KG1 (cell line): ENCODE measurements at regions not wholly inside any gene's neighbourhood (a gene's known extent, or its start where the extent isn't known, plus 50 kb on each side); places are given as distances from the start of the nearest gene placed in this dataset.

Experiments
- DNase-seq: peaks from one replicate; lab custom pipeline; 2025; lab: John Stamatoyannopoulos, UW

- DNase-seq: no peak
Measured at GRCh38 chr20:40808936-40809335, 119.9 kb upstream of the MAFB start.

- no peak for DNase-seq
Measured at GRCh38 chr20:40809361-40809760, 120.3 kb upstream of the MAFB start.

- DNase-seq: no peak
Measured at GRCh38 chr20:40810332-40811000, 121.4 kb upstream of the MAFB start.

- DNase-seq: no peak
Measured at GRCh38 chr20:40811004-40811403, 122.0 kb upstream of the MAFB start.

- DNase-seq: no peak
Measured at GRCh38 chr20:40811660-40812414, 122.8 kb upstream of the MAFB start.

GRCh38 chr20:40812415-40812925 is 123.4 kb upstream of the MAFB start:
- no peak for DNase-seq

- DNase-seq: no peak
Measured at GRCh38 chr20:40813029-40813431, 124.0 kb upstream of the MAFB start.

GRCh38 chr20:40813708-40814630 is 124.9 kb upstream of the MAFB start:
- DNase-seq: no peak

GRCh38 chr20:40814631-40814960 is 125.6 kb upstream of the MAFB start:
- no peak for DNase-seq

GRCh38 chr20:40815156-40816038 is 126.4 kb upstream of the MAFB start:
- DNase-seq: no peak

- no peak for DNase-seq
Measured at GRCh38 chr20:40816039-40816352, 127.0 kb upstream of the MAFB start.

GRCh38 chr20:40821429-40821828 is 132.4 kb upstream of the MAFB start:
- DNase-seq: no peak

GRCh38 chr20:40826699-40827098 is 137.7 kb upstream of the MAFB start:
- DNase-seq: no peak

GRCh38 chr20:40835321-40835720 is 146.3 kb upstream of the MAFB start:
- no peak for DNase-seq

GRCh38 chr20:40838509-40838908 is 149.5 kb upstream of the MAFB start:
- no peak for DNase-seq

- DNase-seq: no peak
Measured at GRCh38 chr20:40843251-40843650, 154.2 kb upstream of the MAFB start.

GRCh38 chr20:40844332-40844731 is 155.3 kb upstream of the MAFB start:
- no peak for DNase-seq

GRCh38 chr20:40848096-40848495 is 159.1 kb upstream of the MAFB start:
- no peak for DNase-seq

GRCh38 chr20:40848526-40848925 is 159.5 kb upstream of the MAFB start:
- DNase-seq: no peak

GRCh38 chr20:40849456-40849855 is 160.4 kb upstream of the MAFB start:
- DNase-seq: no peak

GRCh38 chr20:40851051-40851450 is 162.0 kb upstream of the MAFB start:
- DNase-seq: no peak

- DNase-seq: no peak
Measured at GRCh38 chr20:40855269-40855668, 166.2 kb upstream of the MAFB start.
